HepG2 (cell line): ENCODE measurements at regions not wholly inside any gene's neighbourhood (a gene's known extent, or its start where the extent isn't known, plus 50 kb on each side); places are given as distances from the start of the nearest gene placed in this dataset.

Source experiments
- ATAC-seq: fragments of 200-7000 bp; cut with Tn5 transposase; 3 replicates; pipeline ENCODE4 v1.9.1; 2020; ENCODE audit warnings: mild to moderate bottlenecking, moderate library complexity
- BruUV-seq: library from RNA; stranded (reverse); fragments of 400-500 nt; replicated peaks from 2 replicates; lab custom pipeline; 2021; lab: Mats Ljungman, UMichigan
- CTCF ChIA-PET: fragments of 300-600 bp; formaldehyde crosslinking; extraction: SDS; loops from one replicate; lab custom pipeline; 2021; ENCODE audit warnings: low total read pairs, inconsistent platforms, low intra/inter-chr PET ratio; lab: Yijun Ruan, JAX
- POLR2A ChIA-PET: fragments of 350-600 bp; sonication (Branson Sonifier 250); formaldehyde crosslinking; loops from one replicate; lab custom pipeline; 2020; ENCODE audit warnings: antibody characterized with exemption, inconsistent platforms; lab: Yijun Ruan, JAX
- DNase-seq: peaks from one replicate; pipeline ENCODE4 v3.0.0-alpha.2; 2015; ENCODE audit warnings: low spot score
- FAIRE-seq: peaks from 3 replicates; lab custom pipeline; 2011; peaks lifted over from hg19 to GRCh38; lab: Jason Lieb, UNC
- H2AFZ ChIP-seq: one replicate; pipeline ENCODE4 v1.6.1; 2011; ENCODE audit warnings: low read length, inconsistent platforms
- H3K27ac ChIP-seq: fragments of 300-600 bp; 3 replicates; pipeline ENCODE4 v1.8.0; 2011; ENCODE audit warnings: mixed run types, mild to moderate bottlenecking, mixed read lengths, low read length, inconsistent platforms; ENCODE audit not compliant: insufficient read depth; ENCODE audit errors: extremely low read length
- H3K27me3 ChIP-seq, 2 experiments: fragments of 200-600 bp in 1 of 2; 2 replicates in 1 of 2; 3 replicates in 1 of 2; pipeline versions ENCODE4 v1.6.0 to v1.8.0; 2011; ENCODE audit warnings: low read length in 2 of 2, mild to moderate bottlenecking in 2 of 2, moderate library complexity in 2 of 2, inconsistent platforms in 1 of 2; ENCODE audit not compliant: insufficient read depth in 2 of 2, control insufficient read depth in 1 of 2
- H3K36me3 ChIP-seq, 2 experiments: fragments of 200-600 bp in 1 of 2; replicated peaks in 1 of 2; 2 replicates in 1 of 2; 3 replicates in 1 of 2; pipeline versions ENCODE4 v1.5.1 to v1.8.0; 2011; ENCODE audit warnings: low read length in 2 of 2, inconsistent platforms in 1 of 2; ENCODE audit not compliant: insufficient read depth in 2 of 2, control insufficient read depth in 1 of 2
- H3K4me1 ChIP-seq: 2 replicates; pipeline ENCODE4 v1.5.1; 2012; ENCODE audit warnings: low read length, inconsistent platforms; ENCODE audit not compliant: insufficient read depth
- H3K4me2 ChIP-seq: 2 replicates; pipeline ENCODE4 v1.6.0; 2011; ENCODE audit warnings: low read depth, low read length, inconsistent platforms
- H3K4me3 ChIP-seq, 3 experiments: fragments of 200-600 bp in 1 of 3; sonication (generic), shearing (Covaris generic) in 1 of 3; replicated peaks in 1 of 3; 2 replicates each; pipeline ENCODE4 v1.5.1; 2011 to 2016; ENCODE audit warnings: low read length in 3 of 3, inconsistent platforms in 2 of 3, low read depth in 2 of 3, mild to moderate bottlenecking in 2 of 3, control low read depth in 1 of 3, mixed read lengths in 1 of 3; ENCODE audit not compliant: insufficient read depth in 1 of 3
- H3K79me2 ChIP-seq: one replicate; pipeline ENCODE4 v1.6.1; 2011; ENCODE audit warnings: low read length, inconsistent platforms; ENCODE audit not compliant: insufficient read depth
- H3K9ac ChIP-seq: 2 replicates; pipeline ENCODE4 v1.6.0; 2011; ENCODE audit warnings: mild to moderate bottlenecking, low read depth, low read length, inconsistent platforms; ENCODE audit not compliant: insufficient read depth
- H3K9me3 ChIP-seq: 2 replicates; pipeline ENCODE4 v1.5.1; 2012; ENCODE audit warnings: mild to moderate bottlenecking, low read length
- H4K20me1 ChIP-seq: 2 replicates; pipeline ENCODE4 v1.6.0; 2011; ENCODE audit warnings: inconsistent platforms, mild to moderate bottlenecking, low read length, moderate library complexity; ENCODE audit not compliant: insufficient read depth
- ASH2L ChIP-seq: fragments of 300-600, 200-600 bp; sonication (generic); IDR thresholded peaks from 2 replicates; pipeline ENCODE4 v1.7.0; 2017; ENCODE audit warnings: low read depth, mild to moderate bottlenecking, moderate library complexity, mixed read lengths, low read length; ENCODE audit not compliant: insufficient read length
- HCFC1 ChIP-seq: fragments of 150-350 bp; IDR thresholded peaks from 2 replicates; pipeline ENCODE4 v1.6.1; 2014; ENCODE audit warnings: low read depth, low read length
- MAFK ChIP-seq, 2 experiments: IDR thresholded peaks in 1 of 2; conservative IDR thresholded peaks in 1 of 2; 2 replicates each; pipeline ENCODE4 v1.6.1; 2011; ENCODE audit warnings: improper control_type of control experiment in 2 of 2, low read length in 2 of 2
- MAX ChIP-seq: IDR thresholded peaks from 2 replicates; pipeline ENCODE4 v1.6.1; 2012; ENCODE audit warnings: inconsistent platforms
- NFIB ChIP-seq: sonication (generic); formaldehyde crosslinking; IDR thresholded peaks from 2 replicates; pipeline ENCODE4 v1.9.0; 2021; ENCODE audit warnings: missing genetic modification reagents, mild to moderate bottlenecking, borderline replicate concordance
- PRDM4 ChIP-seq: sonication (generic); formaldehyde crosslinking; IDR thresholded peaks from 2 replicates; pipeline ENCODE4 v1.9.0; 2021; ENCODE audit warnings: missing genetic modification reagents, borderline replicate concordance
- REST ChIP-seq, 2 experiments: IDR thresholded peaks; 2 replicates each; pipeline ENCODE4 v1.6.1; 2011 to 2012; ENCODE audit warnings: low read length in 2 of 2, borderline replicate concordance in 1 of 2, low read depth in 1 of 2, mild to moderate bottlenecking in 1 of 2, moderate library complexity in 1 of 2
- RFXAP ChIP-seq: sonication (generic); formaldehyde crosslinking; IDR thresholded peaks from 2 replicates; pipeline ENCODE4 v1.4.0; 2020; ENCODE audit warnings: missing genetic modification reagents, borderline replicate concordance
- SYNCRIP ChIP-seq: fragments of 200-400 bp; formaldehyde crosslinking; IDR thresholded peaks from 2 replicates; pipeline ENCODE4 v1.6.1; 2018; ENCODE audit warnings: mild to moderate bottlenecking, low read depth, low read length; ENCODE audit not compliant: insufficient read depth
- THAP9 ChIP-seq: sonication (generic); formaldehyde crosslinking; IDR thresholded peaks from 2 replicates; pipeline ENCODE4; 2020; ENCODE audit warnings: missing genetic modification reagents, mild to moderate bottlenecking, borderline replicate concordance
- ZNF281 ChIP-seq: sonication (generic); formaldehyde crosslinking; IDR thresholded peaks from 2 replicates; pipeline ENCODE4 v1.4.0; 2020; ENCODE audit warnings: missing genetic modification reagents, borderline replicate concordance
- ZNF34 ChIP-seq: sonication (generic); formaldehyde crosslinking; IDR thresholded peaks from 2 replicates; pipeline ENCODE4 v1.4.0; 2020; ENCODE audit warnings: mild to moderate bottlenecking, missing genetic modification reagents, borderline replicate concordance
- WGBS: methylation state at CpG from one replicate; pipeline ENCODE4 v1.1.6; 2017; ENCODE audit warnings: low lambda C conversion rate; 5-methylcytosine and 5-hydroxymethylcytosine counted together
- in situ Hi-C: cut with HindIII; loops from 2 replicates; pipeline ENCODE4 v1.10.0; 2017; ENCODE audit warnings: low pct_unique_long_range_greater_than_20kb; ENCODE audit not compliant: extremely low pct_ligation_motif_present
- intact Hi-C: fragments of 100-400 bp; cut with micrococcal nuclease; formaldehyde crosslinking; loops from one replicate; pipeline ENCODE4 v1.10.0; 2022; ENCODE audit not compliant: unreplicated experiment

- in situ Hi-C loops (no loop called here), intact Hi-C loops (no loop called here)
- no peaks in the 10 kb centered on the region for H3K36me3 ChIP-seq
- no peak overlapping the region for H3K9ac ChIP-seq
- no peak overlapping the region for H2AFZ ChIP-seq
- no peaks in the 10 kb centered on the region for H3K79me2 ChIP-seq
- no peak overlapping the region for H3K4me2 ChIP-seq
- BruUV-seq: no TSS peak
- ATAC-seq (no peak), DNase-seq (no peak), FAIRE-seq (no peak)
- H4K20me1 ChIP-seq: no peaks in the 10 kb centered on the region
- peaks cover 23% of the 10 kb centered on the region for H3K4me1 ChIP-seq
- 87% methylated on average over 2 of the region's 2 CpGs for WGBS
- ChIA-PET CTCF (no interaction called here), POLR2A (no interaction called here)
- H3K27ac ChIP-seq: no peak overlapping the region
- no peaks in the 10 kb centered on the region for H3K9me3 ChIP-seq
- H3K4me3 ChIP-seq: no peak overlapping the region
- no peaks in the 10 kb centered on the region for H3K27me3 ChIP-seq
- TF ChIP-seq ASH2L (no peak), NFIB (CRISPR knock-in tag) (no peak), ZNF281 (CRISPR knock-in tag) (no peak), THAP9 (CRISPR knock-in tag) (no peak), ZNF34 (CRISPR knock-in tag) (no peak), MAX (no peak), PRDM4 (CRISPR knock-in tag) (no peak), MAFK (conservative IDR thresholded peaks at IDR 0.05 in 1 of 2, IDR thresholded peaks at IDR 0.05 in 1 of 2; ENCODE audit: low read length in 2 of 2) (peak; percentile 27 to 62; a peak in 2 of 4 replicates), RFXAP (CRISPR knock-in tag) (no peak), SYNCRIP (no peak), HCFC1 (no peak), REST (IDR thresholded peaks at IDR 0.05; ENCODE audit: borderline replicate concordance in 1 of 2, low read depth in 1 of 2, low read length in 2 of 2) (no peak)
Measured at GRCh38 chr17:37836593-37836992, 87.6 kb upstream of the TBC1D3K start.
